ENCODE measurements at regions not wholly inside any gene's neighbourhood (a gene's known extent, or its start where the extent isn't known, plus 50 kb on each side); places are given as distances from the start of the nearest gene placed in this dataset.

DNA sequence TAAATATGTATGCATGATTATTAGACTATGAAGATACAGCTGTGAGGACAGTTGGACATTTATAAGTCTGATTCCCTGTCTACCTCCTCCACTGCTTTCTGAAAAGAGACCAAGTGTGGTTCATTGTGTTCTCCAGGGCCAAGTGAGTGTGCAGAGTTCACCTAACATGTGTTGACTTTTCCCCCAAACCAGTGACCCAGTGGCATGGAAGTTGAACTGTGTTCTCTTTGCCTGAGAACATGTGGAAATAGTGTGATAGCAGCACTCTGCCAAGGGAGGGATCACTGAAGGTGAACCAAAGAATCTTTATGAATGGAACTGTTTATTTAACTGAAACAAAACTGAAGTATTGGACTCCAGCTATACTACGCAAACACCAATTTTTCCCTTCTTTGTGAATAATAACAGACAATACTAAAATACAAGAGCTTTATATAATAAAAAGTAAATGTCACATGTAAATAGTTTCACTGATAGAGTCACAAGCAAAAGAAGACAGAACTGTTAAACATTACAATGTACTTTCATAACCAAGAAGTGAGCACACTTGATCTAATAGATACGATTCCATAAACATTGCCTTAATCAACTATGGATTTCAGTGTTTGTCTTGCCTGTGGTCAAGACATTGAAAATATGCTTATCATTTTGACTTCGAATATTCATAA lies 200.3 kb upstream of the FUT9 start:
- H3K27me3 ChIP-seq (ENCODE audit: low read depth, low read length) = no peaks in the 10 kb centered on the region
- no peak overlapping the region for H3K4me2 ChIP-seq (ENCODE audit: low read length)
- no peak overlapping the region for H3K4me3 ChIP-seq (ENCODE audit: low read length)
- TF ChIP-seq, protein P1, sequence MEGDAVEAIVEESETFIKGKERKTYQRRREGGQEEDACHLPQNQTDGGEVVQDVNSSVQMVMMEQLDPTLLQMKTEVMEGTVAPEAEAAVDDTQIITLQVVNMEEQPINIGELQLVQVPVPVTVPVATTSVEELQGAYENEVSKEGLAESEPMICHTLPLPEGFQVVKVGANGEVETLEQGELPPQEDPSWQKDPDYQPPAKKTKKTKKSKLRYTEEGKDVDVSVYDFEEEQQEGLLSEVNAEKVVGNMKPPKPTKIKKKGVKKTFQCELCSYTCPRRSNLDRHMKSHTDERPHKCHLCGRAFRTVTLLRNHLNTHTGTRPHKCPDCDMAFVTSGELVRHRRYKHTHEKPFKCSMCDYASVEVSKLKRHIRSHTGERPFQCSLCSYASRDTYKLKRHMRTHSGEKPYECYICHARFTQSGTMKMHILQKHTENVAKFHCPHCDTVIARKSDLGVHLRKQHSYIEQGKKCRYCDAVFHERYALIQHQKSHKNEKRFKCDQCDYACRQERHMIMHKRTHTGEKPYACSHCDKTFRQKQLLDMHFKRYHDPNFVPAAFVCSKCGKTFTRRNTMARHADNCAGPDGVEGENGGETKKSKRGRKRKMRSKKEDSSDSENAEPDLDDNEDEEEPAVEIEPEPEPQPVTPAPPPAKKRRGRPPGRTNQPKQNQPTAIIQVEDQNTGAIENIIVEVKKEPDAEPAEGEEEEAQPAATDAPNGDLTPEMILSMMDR (IDR thresholded peaks at IDR 0.05; ENCODE audit: low read depth, low read length) = no peak
- TF ChIP-seq EZH2phosphoT487 (IDR thresholded peaks at IDR 0.05; ENCODE audit: low read depth) = no peak
- H3K4me1 ChIP-seq (ENCODE audit: low read length) = no peaks in the 10 kb centered on the region
- H3K9me3 ChIP-seq (ENCODE audit: insufficient read depth, low read length) = no peaks in the 10 kb centered on the region
- no peaks in the 10 kb centered on the region for H3K79me2 ChIP-seq (ENCODE audit: low read length)
- no peak overlapping the region for H3K27ac ChIP-seq (ENCODE audit: low read length)
- H4K20me1 ChIP-seq (ENCODE audit: insufficient read depth, low read length) = no peaks in the 10 kb centered on the region
- H2AFZ ChIP-seq (ENCODE audit: low read depth, low read length) = no peak overlapping the region
- H3K9ac ChIP-seq (ENCODE audit: low read length) = no peak overlapping the region
- no peaks in the 10 kb centered on the region for H3K36me3 ChIP-seq (replicated peaks; ENCODE audit: low read depth, low read length)

DNA sequence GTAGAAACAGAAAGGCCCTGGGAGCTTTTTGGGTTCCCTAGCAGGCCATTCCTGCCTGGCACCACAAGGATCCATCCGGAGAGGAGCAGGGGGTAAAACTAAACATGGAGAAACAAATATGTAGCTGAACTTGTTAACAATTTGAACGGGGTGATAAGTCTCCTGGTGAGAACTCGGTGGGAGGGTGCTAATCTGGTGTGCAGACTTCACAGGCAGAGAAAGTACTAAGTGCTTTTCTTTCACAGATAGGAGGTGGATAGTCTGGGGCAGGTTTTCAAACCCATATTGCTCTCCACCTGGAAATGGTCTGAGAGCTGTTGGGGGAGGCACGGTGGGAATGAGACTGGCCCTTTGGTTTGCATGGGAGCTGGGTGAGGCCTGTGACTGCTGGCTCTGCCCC lies 196.3 kb upstream of the FUT9 start:
- H3K27ac ChIP-seq (ENCODE audit: low read length) = no peak overlapping the region
- TF ChIP-seq EZH2phosphoT487 (IDR thresholded peaks at IDR 0.05; ENCODE audit: low read depth) = no peak
- TF ChIP-seq, protein P1 (IDR thresholded peaks at IDR 0.05; ENCODE audit: low read depth, low read length) = no peak

DNA sequence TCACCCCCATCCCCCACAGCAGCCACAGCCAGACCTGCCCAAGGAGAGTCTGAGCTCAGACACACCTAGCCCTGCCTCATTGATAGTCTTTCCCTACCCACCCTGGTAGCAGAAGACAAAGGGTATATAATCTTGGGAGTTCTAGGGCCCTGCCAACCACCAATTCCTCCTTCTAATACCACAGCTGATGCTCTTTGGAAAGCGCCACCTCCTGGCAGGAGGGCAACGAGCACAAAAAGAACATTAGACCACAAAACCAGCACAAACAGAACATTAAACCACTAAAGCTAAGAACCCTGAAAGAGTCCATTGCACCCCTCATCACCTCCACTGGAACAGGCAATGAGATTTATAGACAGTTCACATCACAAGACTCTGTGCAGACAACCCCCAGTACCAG lies 195.8 kb upstream of the FUT9 start:
- Histone ChIP-seq H3K9ac (ENCODE audit: low read length) (no peak overlapping the region), H4K20me1 (ENCODE audit: insufficient read depth, low read length) (no peaks in the 10 kb centered on the region), H3K4me1 (ENCODE audit: low read length) (no peaks in the 10 kb centered on the region), H3K4me2 (ENCODE audit: low read length) (no peak overlapping the region), H3K4me3 (ENCODE audit: low read length) (no peak overlapping the region), H3K79me2 (ENCODE audit: low read length) (no peaks in the 10 kb centered on the region), H3K27me3 (ENCODE audit: low read depth, low read length) (no peaks in the 10 kb centered on the region), H3K36me3 (replicated peaks; ENCODE audit: low read depth, low read length) (no peaks in the 10 kb centered on the region), H3K27ac (ENCODE audit: low read length) (no peak overlapping the region), H3K9me3 (ENCODE audit: insufficient read depth, low read length) (no peaks in the 10 kb centered on the region), H2AFZ (ENCODE audit: low read depth, low read length) (no peak overlapping the region)
- no peak for TF ChIP-seq EZH2phosphoT487 (IDR thresholded peaks at IDR 0.05; ENCODE audit: low read depth)
- TF ChIP-seq, protein P1 (IDR thresholded peaks at IDR 0.05; ENCODE audit: low read depth, low read length) = peak; percentile 13

More for the DNA sequence above, 196.3 kb upstream of the FUT9 start:
- Histone ChIP-seq H3K9ac (ENCODE audit: low read length) (no peak overlapping the region), H3K4me1 (ENCODE audit: low read length) (no peaks in the 10 kb centered on the region), H3K36me3 (replicated peaks; ENCODE audit: low read depth, low read length) (no peaks in the 10 kb centered on the region), H3K4me2 (ENCODE audit: low read length) (no peak overlapping the region), H3K4me3 (ENCODE audit: low read length) (no peak overlapping the region), H3K79me2 (ENCODE audit: low read length) (no peaks in the 10 kb centered on the region), H3K27me3 (ENCODE audit: low read depth, low read length) (no peaks in the 10 kb centered on the region), H3K9me3 (ENCODE audit: insufficient read depth, low read length) (no peaks in the 10 kb centered on the region), H2AFZ (ENCODE audit: low read depth, low read length) (no peak overlapping the region), H4K20me1 (ENCODE audit: insufficient read depth, low read length) (no peaks in the 10 kb centered on the region)

DNA sequence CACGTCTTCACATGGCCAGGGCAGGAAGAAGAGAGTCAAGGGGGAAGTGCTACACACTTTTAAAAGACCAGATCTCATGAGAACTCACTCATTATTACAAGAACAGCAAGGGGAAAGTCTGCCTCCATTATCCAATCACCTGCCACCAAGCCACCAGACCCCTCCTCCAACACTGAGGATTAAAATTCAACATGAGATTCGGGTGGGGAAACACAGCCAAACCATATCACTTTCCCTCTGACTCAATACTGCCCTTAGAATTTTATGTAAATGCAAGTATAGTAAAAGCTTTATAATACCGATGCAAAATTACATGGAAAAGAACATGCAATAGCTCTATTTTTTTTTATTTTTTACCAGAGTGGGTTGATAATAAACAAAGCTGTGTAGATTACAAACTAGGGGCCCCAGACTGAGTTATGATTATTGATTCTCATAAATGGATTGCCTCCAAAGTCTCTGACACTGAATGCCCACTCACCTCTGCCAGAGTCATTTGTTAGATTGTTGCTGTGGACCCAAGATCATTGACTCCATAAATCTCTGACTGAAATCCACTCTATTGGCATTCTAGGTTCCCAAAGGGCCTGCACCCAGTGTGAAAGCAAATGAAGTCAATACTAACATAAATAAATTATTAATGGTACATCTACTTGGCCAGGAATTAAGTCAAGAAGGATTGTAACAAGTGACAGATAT lies 184.8 kb upstream of the FUT9 start:
- Histone ChIP-seq H3K4me1 (ENCODE audit: low read length) (no peaks in the 10 kb centered on the region), H3K4me3 (ENCODE audit: low read length) (no peak overlapping the region), H3K4me2 (ENCODE audit: low read length) (0 out of 2 replicates have a peak overlapping the region, but pooled peaks have one; percentile 7), H2AFZ (ENCODE audit: low read depth, low read length) (no peak overlapping the region; the same call in 1 of the 2 replicates), H3K27ac (ENCODE audit: low read length) (no peak overlapping the region), H4K20me1 (ENCODE audit: insufficient read depth, low read length) (no peaks in the 10 kb centered on the region), H3K36me3 (replicated peaks; ENCODE audit: low read depth, low read length) (no peaks in the 10 kb centered on the region), H3K27me3 (ENCODE audit: low read depth, low read length) (no peaks in the 10 kb centered on the region), H3K9ac (ENCODE audit: low read length) (no peak overlapping the region), H3K9me3 (ENCODE audit: insufficient read depth, low read length) (no peaks in the 10 kb centered on the region), H3K79me2 (ENCODE audit: low read length) (no peaks in the 10 kb centered on the region)
- TF ChIP-seq EZH2phosphoT487 (IDR thresholded peaks at IDR 0.05; ENCODE audit: low read depth) = no peak
- TF ChIP-seq, protein P1 (IDR thresholded peaks at IDR 0.05; ENCODE audit: low read depth, low read length) = no peak

Data from OCI-LY3 (cell line).